Transverse colon (tissue), 3 donors: ENCODE measurements at regions not wholly inside any gene's neighbourhood (a gene's known extent, or its start where the extent isn't known, plus 50 kb on each side); places are given as distances from the start of the nearest gene placed in this dataset.

ENCODE experiments used
- EP300 ChIP-seq: sonication (generic); formaldehyde crosslinking; IDR thresholded peaks from one replicate; pipeline ENCODE4 v1.6.1; 2017; ENCODE audit warnings: antibody characterized with exemption, low read depth
- TF ChIP-seq, protein P1 (sequence below), 5 experiments: fragments of 200-600 bp in 3 of 5; fragments of 450-650 bp in 2 of 5; sonication (generic) in 3 of 5; IDR thresholded peaks; 1 replicate in 2 of 5; 2 replicates in 3 of 5; pipeline ENCODE4 v1.5.1; 2016 to 2017; ENCODE audit warnings: antibody characterized with exemption in 5 of 5, inconsistent platforms in 3 of 5, mild to moderate bottlenecking in 2 of 5, moderate library complexity in 1 of 5

DNA sequence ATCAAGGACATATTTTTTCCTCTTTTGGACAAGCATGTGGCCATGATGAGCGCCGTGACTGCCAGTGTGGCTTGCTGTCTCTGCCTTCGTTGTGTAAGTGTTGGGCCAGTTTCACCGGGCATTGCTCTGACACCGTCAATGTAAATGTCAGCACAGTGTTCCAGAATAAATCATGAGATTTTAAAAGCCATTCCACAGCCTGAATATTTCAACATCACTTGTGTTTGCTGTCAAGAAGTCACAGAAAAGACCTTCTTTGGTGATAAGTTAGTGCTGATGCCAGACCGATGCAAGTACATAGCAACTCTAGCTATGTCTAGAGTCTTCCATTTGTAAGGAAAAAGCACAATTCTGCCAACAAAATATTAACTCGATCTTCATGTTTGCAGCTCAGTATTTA lies 467.8 kb downstream of the TBC1D22A start:
- TF ChIP-seq EP300 = no peak
- TF ChIP-seq, protein P1, sequence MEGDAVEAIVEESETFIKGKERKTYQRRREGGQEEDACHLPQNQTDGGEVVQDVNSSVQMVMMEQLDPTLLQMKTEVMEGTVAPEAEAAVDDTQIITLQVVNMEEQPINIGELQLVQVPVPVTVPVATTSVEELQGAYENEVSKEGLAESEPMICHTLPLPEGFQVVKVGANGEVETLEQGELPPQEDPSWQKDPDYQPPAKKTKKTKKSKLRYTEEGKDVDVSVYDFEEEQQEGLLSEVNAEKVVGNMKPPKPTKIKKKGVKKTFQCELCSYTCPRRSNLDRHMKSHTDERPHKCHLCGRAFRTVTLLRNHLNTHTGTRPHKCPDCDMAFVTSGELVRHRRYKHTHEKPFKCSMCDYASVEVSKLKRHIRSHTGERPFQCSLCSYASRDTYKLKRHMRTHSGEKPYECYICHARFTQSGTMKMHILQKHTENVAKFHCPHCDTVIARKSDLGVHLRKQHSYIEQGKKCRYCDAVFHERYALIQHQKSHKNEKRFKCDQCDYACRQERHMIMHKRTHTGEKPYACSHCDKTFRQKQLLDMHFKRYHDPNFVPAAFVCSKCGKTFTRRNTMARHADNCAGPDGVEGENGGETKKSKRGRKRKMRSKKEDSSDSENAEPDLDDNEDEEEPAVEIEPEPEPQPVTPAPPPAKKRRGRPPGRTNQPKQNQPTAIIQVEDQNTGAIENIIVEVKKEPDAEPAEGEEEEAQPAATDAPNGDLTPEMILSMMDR (IDR thresholded peaks at IDR 0.05) = no peak
